Uterus (tissue), 3 donors: ENCODE measurements at regions not wholly inside any gene's neighbourhood (a gene's known extent, or its start where the extent isn't known, plus 50 kb on each side); places are given as distances from the start of the nearest gene placed in this dataset.

Source experiments
- DNase-seq, 2 donors: peaks; one replicate each; pipeline ENCODE4 v3.0.0-alpha.2; 2019 to 2020
- H3K27ac ChIP-seq, 2 donors: fragments of 200-600 bp; sonication (generic); 1 replicate in 1 of 2; 2 replicates in 1 of 2; pipeline ENCODE4 v1.5.1; 2016 to 2018
- H3K27me3 ChIP-seq, 2 donors: fragments of 200-600 bp; sonication (generic); one replicate each; pipeline ENCODE4 v1.5.1; 2018 to 2019; ENCODE audit warnings: control low read depth in 1 of 2
- H3K36me3 ChIP-seq, 2 donors: fragments of 200-600 bp; sonication (generic); one replicate each; pipeline ENCODE4 v1.5.1; 2019; ENCODE audit warnings: control low read depth in 1 of 2
- H3K4me1 ChIP-seq, 2 donors: fragments of 200-600 bp; sonication (generic); one replicate each; pipeline ENCODE4 v1.5.1; 2018 to 2019; ENCODE audit warnings: control low read depth in 1 of 2
- H3K4me3 ChIP-seq, 2 donors: fragments of 200-600 bp; sonication (generic); 1 replicate in 1 of 2; 2 replicates in 1 of 2; pipeline ENCODE4 v1.5.1; 2018 to 2019; ENCODE audit warnings: mild to moderate bottlenecking in 1 of 2
- H3K9me3 ChIP-seq, 2 donors: fragments of 200-600 bp; sonication (generic); one replicate each; pipeline ENCODE4 v1.5.1; 2019; ENCODE audit warnings: control low read depth in 1 of 2
- CTCF ChIP-seq, 4 experiments: fragments of 200-600 bp in 2 of 4; fragments of 450-650 bp in 2 of 4; sonication (generic) in 2 of 4; IDR thresholded peaks; one replicate each; pipeline ENCODE4 v1.5.1; 2016 to 2019; ENCODE audit warnings: antibody characterized with exemption in 4 of 4, mild to moderate bottlenecking in 2 of 4, moderate library complexity in 1 of 4
- POLR2A ChIP-seq, 2 donors: fragments of 450-650 bp; IDR thresholded peaks; one replicate each; pipeline ENCODE4 v1.6.1; 2016; ENCODE audit warnings: antibody characterized with exemption in 2 of 2, mild to moderate bottlenecking in 1 of 2, moderate library complexity in 1 of 2
- intact Hi-C: fragments of 100-400 bp; cut with DNase I; formaldehyde crosslinking; loops from one replicate; pipeline ENCODE4 v1.15.1; 2023; ENCODE audit warnings: low total_unique reads
- donor health status: DM: yes; HTN: yes; CAD: no.

GRCh38 chr18:75945265-75945933 lies 517.9 kb upstream of the SMIM21 start:
- intact Hi-C loops: no loop called here
- no peaks in the 10 kb centered on the region for H3K36me3 ChIP-seq
- H3K9me3 ChIP-seq: no peaks in the 10 kb centered on the region
- no peaks in the 10 kb centered on the region for H3K4me1 ChIP-seq
- H3K27ac ChIP-seq: no peak overlapping the region
- TF ChIP-seq POLR2A (IDR thresholded peaks at IDR 0.05) (no peak), CTCF (IDR thresholded peaks at IDR 0.05) (no peak)
- no peak for DNase-seq
- H3K27me3 ChIP-seq: no peaks in the 10 kb centered on the region
- no peak overlapping the region for H3K4me3 ChIP-seq

DNA sequence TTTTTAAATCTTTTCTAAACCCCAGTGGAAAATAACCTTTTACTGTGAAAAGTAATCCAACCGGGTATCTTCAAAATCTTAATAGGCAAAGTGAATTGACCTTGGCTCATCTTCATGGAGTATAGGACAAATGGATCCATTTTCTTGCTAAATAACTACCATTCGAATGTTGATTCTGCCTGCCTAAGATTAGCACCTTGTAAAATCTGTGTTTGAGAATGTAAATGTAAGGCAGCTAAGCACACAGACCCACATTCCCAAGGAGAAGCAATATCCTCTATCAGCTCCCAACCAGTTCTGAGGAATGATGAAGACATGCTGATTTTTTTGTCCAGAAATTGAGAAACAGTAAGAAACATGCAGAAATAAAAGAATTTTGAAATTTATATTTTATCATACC lies 509.8 kb upstream of the SMIM21 start:
- no peak for DNase-seq
- no peaks in the 10 kb centered on the region for H3K27me3 ChIP-seq
- no peaks in the 10 kb centered on the region for H3K4me1 ChIP-seq
- no peaks in the 10 kb centered on the region for H3K36me3 ChIP-seq
- TF ChIP-seq CTCF (IDR thresholded peaks at IDR 0.05) (no peak), POLR2A (IDR thresholded peaks at IDR 0.05) (no peak)
- H3K4me3 ChIP-seq: no peak overlapping the region
- no peaks in the 10 kb centered on the region for H3K9me3 ChIP-seq
- intact Hi-C loops: no loop called here
- no peak overlapping the region for H3K27ac ChIP-seq

DNA sequence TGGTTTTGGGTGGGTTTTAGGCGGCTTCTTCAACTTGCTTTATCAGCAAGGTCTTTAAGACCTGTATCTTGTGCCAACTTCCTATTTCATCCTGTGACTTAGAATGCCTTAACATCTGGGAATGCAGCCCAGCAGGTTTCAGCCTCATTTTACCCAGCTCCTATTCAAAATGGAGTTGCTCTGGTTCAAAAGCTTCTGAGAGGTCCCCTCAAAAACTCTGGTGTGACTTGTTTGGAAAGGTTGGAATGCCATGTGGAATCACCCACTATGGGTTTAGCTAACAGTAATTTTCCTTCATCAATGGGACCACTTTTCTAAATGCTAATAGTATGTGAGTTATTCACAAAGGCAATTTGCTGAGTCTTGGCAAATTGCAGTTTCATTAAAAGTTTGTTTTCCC lies 509.4 kb upstream of the SMIM21 start:
- intact Hi-C loops: no loop called here
- H3K9me3 ChIP-seq: no peaks in the 10 kb centered on the region

GRCh38 chr18:75931079-75931478 lies 503.6 kb upstream of the SMIM21 start:
- H3K4me3 ChIP-seq: no peak overlapping the region
- no peaks in the 10 kb centered on the region for H3K27me3 ChIP-seq
- H3K36me3 ChIP-seq: no peaks in the 10 kb centered on the region
- no peak for TF ChIP-seq CTCF (IDR thresholded peaks at IDR 0.05)
- no peak for TF ChIP-seq POLR2A (IDR thresholded peaks at IDR 0.05)
- DNase-seq: no peak
- H3K27ac ChIP-seq: no peak overlapping the region
- intact Hi-C loops: no loop called here
- H3K4me1 ChIP-seq: no peaks in the 10 kb centered on the region
- no peaks in the 10 kb centered on the region for H3K9me3 ChIP-seq

More for the DNA sequence above, 509.4 kb upstream of the SMIM21 start:
- DNase-seq: no peak
- no peak overlapping the region for H3K4me3 ChIP-seq
- H3K36me3 ChIP-seq: no peaks in the 10 kb centered on the region
- H3K27me3 ChIP-seq: no peaks in the 10 kb centered on the region
- no peaks in the 10 kb centered on the region for H3K4me1 ChIP-seq
- TF ChIP-seq CTCF (IDR thresholded peaks at IDR 0.05) (no peak), POLR2A (IDR thresholded peaks at IDR 0.05) (no peak)
- no peak overlapping the region for H3K27ac ChIP-seq

GRCh38 chr18:75928706-75929105 lies 501.2 kb upstream of the SMIM21 start:
- H3K9me3 ChIP-seq: no peaks in the 10 kb centered on the region
- no peak overlapping the region for H3K27ac ChIP-seq
- no peaks in the 10 kb centered on the region for H3K36me3 ChIP-seq
- TF ChIP-seq POLR2A (IDR thresholded peaks at IDR 0.05) (no peak), CTCF (IDR thresholded peaks at IDR 0.05) (no peak)
- no peak overlapping the region for H3K4me3 ChIP-seq
- intact Hi-C loops: no loop called here
- no peak for DNase-seq
- no peaks in the 10 kb centered on the region for H3K27me3 ChIP-seq
- no peaks in the 10 kb centered on the region for H3K4me1 ChIP-seq
